ENCODE measurements at regions not wholly inside any gene's neighbourhood (a gene's known extent, or its start where the extent isn't known, plus 50 kb on each side); places are given as distances from the start of the nearest gene placed in this dataset.
A peak's percentile ranks its signal among the peaks of the same experiment; 100 is the strongest.
"Not testable (repeated sequence)": the region's sequence is repeated elsewhere in the genome, so short reads cannot be mapped to it uniquely, and the experiment has no call there.

DNA sequence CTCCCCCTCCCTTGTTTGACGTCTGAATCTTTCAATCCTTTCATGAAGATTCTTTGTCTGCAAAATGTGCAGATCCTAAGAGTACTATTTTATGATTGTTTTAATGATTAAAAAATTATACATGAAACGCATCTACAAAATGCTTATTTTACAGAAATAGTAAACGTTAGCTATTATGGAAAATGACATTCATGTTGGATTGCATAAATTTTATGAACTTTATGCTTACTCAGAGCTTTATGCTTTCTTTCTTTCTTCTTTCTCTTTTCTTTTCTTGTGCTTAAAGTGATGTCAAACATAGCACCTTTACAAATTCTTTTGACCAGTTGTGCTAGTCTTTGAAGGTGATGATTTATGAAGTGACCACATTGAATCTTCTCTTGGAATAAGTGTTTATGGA is 805.4 kb downstream of the ADCYAP1 start:
- no peak for DNase-seq

- no peak for DNase-seq
These were observed 827.5 kb downstream of the ADCYAP1 start for GRCh38 chr18:1732143-1732542.

DNA sequence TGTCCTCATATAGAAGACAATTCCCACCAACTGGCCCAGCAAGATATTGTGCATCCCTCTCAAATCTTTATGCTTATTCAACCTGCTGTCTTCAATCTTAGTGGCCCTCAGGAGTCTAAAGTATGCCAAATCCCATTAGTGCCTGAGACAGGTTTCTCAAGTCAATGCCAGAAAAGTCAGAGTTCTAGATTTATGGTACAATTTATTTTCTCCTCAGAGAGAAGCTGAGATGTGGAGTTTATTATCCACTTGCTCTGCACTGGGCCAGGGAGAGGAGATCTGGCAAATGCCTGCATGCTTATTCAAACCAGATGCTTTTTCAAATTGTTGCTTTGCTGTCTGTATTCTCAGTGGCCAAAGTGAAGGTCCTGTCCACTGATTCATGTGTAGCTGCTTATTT is 825.2 kb downstream of the METTL4 start:
- DNase-seq: no peak

- no peak for DNase-seq
These were observed 820.1 kb downstream of the METTL4 start for GRCh38 chr18:1751249-1751648.

- DNase-seq: no peak
These were observed 810.4 kb downstream of the METTL4 start for GRCh38 chr18:1760901-1761300.

DNA sequence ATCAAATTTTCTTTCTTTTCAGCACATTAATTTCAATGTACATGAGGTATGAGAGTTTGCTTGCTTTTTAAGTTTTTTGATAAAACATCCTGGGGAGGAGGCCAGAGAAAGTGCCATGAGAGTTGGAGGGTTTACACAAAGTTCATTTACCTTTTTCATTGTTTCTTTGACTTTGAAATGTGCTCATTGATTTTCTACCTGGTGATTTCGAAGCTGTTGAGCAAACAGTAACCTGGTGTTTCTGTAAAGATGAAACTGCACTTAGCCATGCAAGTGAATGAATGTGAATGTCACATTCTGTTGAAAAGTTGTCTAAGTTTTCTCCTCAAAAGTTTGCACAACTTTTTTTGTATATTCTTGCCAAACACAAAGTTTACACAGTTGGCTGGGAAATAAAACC is 797.0 kb downstream of the METTL4 start:
- no peak for DNase-seq

GRCh38 chr18:1777843-1778242 is 793.5 kb downstream of the METTL4 start:
- no peak for DNase-seq

GRCh38 chr18:1778496-1779178 is 792.7 kb downstream of the METTL4 start:
- no peak for DNase-seq

DNA sequence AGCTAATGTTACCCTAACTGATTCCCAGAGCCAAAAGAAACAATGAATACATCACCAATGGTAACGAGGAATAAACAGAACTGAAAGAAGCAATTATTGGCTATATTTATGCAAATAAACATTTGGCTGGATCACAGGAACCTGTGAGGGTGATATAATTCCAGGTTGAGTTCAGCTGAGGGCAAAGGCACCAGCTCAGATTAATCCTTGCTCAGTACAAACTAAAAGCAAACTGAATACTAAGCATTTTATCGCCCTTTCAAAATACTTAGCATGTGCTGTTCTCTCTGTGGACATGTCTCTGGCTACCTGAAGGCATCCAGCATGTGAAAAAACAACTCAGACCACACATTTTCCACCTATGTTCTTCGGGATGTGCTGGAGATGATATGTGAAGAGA is 791.7 kb downstream of the METTL4 start:
- no peak for DNase-seq

GRCh38 chr18:1784113-1784512 is 787.2 kb downstream of the METTL4 start:
- DNase-seq: no peak

GRCh38 chr18:1785980-1786379 is 785.3 kb downstream of the METTL4 start:
- DNase-seq: not testable (repeated sequence)

DNA sequence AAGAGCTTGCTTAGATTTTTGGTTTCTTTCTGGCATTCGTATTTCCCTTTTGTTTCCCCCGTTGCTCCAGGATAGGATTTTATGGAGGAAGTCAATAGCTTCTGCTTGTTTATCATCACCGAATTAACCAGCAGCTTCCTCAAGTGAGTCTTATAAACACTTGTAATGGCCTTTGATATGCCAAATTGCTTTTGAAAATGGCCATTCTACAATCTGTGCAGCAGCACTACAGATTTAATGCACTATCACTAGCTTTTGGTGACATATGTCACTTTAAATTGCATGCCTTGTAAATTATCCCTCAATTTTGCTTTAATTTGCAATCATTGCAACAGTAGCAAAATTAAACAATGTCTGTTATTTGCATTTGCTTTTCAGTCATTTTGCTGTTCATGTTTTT is 774.7 kb downstream of the METTL4 start:
- no peak for DNase-seq

GRCh38 chr18:1797235-1797634 is 774.1 kb downstream of the METTL4 start:
- no peak for DNase-seq

DNA sequence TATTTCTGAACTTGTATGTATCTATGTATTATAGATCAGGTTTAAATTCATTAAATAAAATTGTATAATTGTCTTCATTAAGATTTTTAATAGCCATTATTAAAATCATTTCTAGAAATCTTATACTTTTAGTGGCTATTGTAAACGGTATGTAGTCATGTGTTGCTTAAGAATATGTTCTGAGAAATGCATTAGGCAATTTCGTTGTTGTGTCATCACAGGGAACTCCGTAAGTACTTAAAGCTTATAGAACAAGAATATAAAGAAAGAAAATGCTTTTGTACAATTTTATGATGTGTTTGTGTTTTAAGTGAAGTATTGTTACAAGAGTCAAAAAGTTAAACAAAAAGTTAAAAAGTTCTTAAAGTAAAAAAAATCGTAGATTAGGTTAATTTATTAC is 765.8 kb downstream of the METTL4 start:
- no peak for DNase-seq

DNA sequence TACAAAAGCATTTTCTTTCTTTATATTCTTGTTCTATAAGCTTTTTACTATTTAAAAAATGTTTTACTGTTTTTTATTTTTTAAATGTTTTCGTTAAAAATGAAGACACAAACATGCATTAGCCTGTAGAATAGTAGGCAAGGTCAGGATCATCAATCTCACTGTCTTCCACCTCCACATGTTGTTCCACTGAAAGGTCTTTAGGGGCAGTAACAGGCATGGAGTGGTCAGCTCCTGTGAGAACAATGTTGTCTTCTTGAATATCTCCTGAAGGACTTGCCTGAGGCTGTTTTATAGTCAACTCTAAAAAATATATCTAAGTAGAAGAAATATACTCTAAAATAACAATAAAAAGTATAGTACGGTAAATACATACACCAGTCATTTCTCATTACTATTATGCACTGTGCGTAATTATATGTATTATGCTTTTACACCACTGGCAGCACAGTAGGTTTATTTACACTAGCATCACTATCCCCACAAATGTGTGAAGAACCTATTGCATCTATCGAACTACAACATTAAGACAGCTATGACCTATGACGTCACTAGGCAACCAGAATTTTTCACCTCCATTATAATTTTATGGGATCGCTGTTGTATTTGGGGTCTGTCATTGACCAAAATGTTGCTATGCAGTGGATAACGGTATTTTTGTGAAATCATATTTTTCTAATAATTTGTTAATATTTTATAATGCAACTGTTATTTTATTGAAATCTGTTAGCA is 764.3 kb downstream of the METTL4 start:
- no peak for DNase-seq

DNA sequence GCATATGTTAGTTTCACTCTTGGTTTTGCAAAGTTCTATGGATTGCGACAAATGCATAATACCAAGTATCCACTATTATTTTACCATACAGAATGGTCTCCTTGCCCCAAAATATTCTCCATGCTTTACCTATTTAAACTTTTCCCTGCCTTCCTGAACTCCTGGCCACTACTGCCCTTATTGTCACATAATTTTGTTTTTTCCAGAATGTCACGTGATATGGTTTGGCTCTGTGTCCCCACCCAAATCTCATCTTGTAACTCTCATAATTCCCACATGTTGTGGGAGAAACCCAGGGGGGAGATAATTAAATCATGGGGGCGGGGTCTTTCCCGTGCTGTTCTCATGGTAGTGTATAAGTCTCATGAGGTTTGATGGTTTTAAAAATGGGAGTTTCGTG is 760.0 kb downstream of the METTL4 start:
- DNase-seq: no peak

GRCh38 chr18:1825296-1825695 is 746.0 kb downstream of the METTL4 start:
- peak; percentile 18 for DNase-seq

DNA sequence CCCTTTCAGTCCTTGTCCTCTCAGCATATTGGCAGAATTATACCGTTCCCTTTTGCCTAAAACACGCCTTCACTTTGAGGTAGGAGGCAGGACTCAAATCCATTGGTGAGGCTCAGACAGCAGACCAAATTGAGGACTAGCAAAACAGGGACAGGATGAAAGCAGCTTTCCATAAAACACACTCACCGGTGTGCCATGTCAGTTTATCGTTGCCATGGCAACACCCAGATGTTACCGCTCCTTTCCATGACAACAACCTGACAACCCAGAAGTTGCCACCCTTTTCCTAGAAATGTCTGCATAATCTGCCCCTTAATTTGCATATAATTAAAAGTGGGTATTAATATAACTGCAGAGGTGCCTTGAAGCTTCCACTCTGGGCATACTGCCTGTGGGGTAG is 730.4 kb downstream of the METTL4 start:
- no peak for DNase-seq

DNA sequence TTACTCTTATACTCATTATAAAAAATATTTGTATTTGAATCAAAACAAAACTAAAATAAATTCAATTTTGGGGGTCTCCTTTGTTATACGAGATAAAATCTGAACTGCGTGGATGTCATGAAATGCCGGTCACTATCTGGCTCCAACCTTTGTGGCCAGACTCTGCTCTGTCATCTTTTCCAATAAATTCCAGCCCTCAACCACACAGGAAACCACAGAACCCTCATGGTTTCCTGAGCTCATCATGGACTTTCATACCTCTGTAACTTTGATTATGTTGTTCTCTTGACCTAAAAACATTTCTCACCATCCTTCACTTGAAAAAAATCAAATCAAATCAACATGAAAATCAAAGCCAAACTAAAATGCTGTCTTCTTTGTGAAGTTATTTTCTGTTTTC is 724.7 kb downstream of the METTL4 start:
- no peak for DNase-seq

GRCh38 chr18:1848716-1849115 is 722.6 kb downstream of the METTL4 start:
- DNase-seq: no peak

- no peak for DNase-seq
These were observed 721.9 kb downstream of the METTL4 start for GRCh38 chr18:1849386-1849785.

DNA sequence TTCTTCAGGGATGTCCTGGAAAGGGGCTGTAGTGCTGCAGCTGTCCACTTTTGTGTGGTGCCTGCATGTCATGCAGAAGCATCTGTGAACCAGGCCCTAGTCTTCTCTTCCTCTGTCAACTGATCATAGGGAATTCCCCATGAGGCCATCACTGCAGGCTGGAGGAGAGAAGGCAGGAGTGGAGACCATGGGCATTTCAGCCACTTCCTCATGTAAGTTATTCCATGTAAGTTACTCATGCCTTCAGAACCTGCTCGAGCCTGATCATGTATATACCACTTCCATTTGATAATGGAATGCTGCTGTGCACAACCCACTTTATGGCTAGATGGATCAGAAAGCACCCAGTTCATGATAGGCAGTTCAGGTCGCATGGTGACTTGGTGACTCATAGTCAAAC is 714.0 kb downstream of the METTL4 start:
- DNase-seq: not testable (repeated sequence)

- no peak for DNase-seq
These were observed 709.8 kb downstream of the METTL4 start for GRCh38 chr18:1861473-1861872.

GRCh38 chr18:1865869-1866268 is 705.4 kb downstream of the METTL4 start:
- DNase-seq: no peak

GRCh38 chr18:1872274-1872673 is 699.0 kb downstream of the METTL4 start:
- DNase-seq: no peak
